GM12891 (cell line): ENCODE measurements at regions not wholly inside any gene's neighbourhood (a gene's known extent, or its start where the extent isn't known, plus 50 kb on each side); places are given as distances from the start of the nearest gene placed in this dataset.
"Not testable (repeated sequence)": the region's sequence is repeated elsewhere in the genome, so short reads cannot be mapped to it uniquely, and the experiment has no call there.

Source experiments
- DNase-seq: peaks from one replicate; pipeline ENCODE4 v3.0.0; 2011; ENCODE audit warnings: low spot score; ENCODE audit not compliant: insufficient read length
- FAIRE-seq: peaks from 2 replicates; lab custom pipeline; 2011; peaks lifted over from hg19 to GRCh38; lab: Jason Lieb, UNC
- PAX5 ChIP-seq: IDR thresholded peaks from 2 replicates; pipeline ENCODE4 v1.6.1; 2011; ENCODE audit warnings: low read length, moderate library complexity, mild to moderate bottlenecking; ENCODE audit not compliant: insufficient read depth, severe bottlenecking
- POLR2A ChIP-seq: IDR thresholded peaks from 2 replicates; pipeline ENCODE4 v1.6.1; 2011; ENCODE audit warnings: low read depth, low read length, control low read depth
- POLR2AphosphoS5 ChIP-seq: IDR thresholded peaks from 2 replicates; pipeline ENCODE4 v1.6.1; 2011; ENCODE audit warnings: low read depth, low read length, control low read depth
- POU2F2 ChIP-seq: IDR thresholded peaks from 2 replicates; pipeline ENCODE4 v1.6.1; 2011; ENCODE audit warnings: low read depth, mild to moderate bottlenecking, control low read depth, low read length, moderate library complexity
- SPI1 ChIP-seq: IDR thresholded peaks from 2 replicates; pipeline ENCODE4 v1.6.1; 2011; ENCODE audit warnings: low read depth, low read length, control low read depth
- TAF1 ChIP-seq: IDR thresholded peaks from 2 replicates; pipeline ENCODE4 v1.6.1; 2011; ENCODE audit warnings: low read depth, low read length, control low read depth

GRCh38 chr9:78967596-78968217 is 604.1 kb upstream of the TLE4 start:
- FAIRE-seq (no peak), DNase-seq (no peak)
- TF ChIP-seq POLR2AphosphoS5, result no peak
- TF ChIP-seq POU2F2, result no peak
- no peak for TF ChIP-seq PAX5
- no peak for TF ChIP-seq SPI1
- no peak for TF ChIP-seq POLR2A
- no peak for TF ChIP-seq TAF1

DNA sequence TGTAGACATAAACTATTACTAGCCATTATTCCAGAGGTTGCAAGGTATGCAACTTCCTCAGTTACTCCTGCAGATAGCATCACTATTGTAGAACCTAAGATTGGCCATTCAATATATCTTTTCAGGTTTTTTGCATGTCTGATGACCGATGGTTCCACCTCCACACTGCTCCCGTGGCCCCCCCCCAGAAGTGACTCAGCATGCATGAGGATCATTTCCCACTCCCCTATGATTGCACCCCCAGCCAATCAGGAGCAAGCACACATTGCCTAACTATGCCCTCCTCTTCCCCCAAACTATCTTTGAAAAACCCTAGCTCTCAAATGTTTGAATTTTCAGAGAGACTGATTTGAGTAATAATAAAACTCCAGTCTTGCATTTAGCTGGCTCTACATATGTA is 601.4 kb upstream of the TLE4 start:
- FAIRE-seq (no peak), DNase-seq (no peak)
- TF ChIP-seq POLR2A (no peak), POLR2AphosphoS5 (no peak), TAF1 (no peak), POU2F2 (no peak)

- FAIRE-seq (no peak), DNase-seq (no peak)
- TF ChIP-seq POU2F2 (no peak), TAF1 (no peak), PAX5 (no peak), POLR2AphosphoS5 (no peak), POLR2A (no peak), SPI1 (no peak)
Measured at GRCh38 chr9:78971540-78971939, 600.2 kb upstream of the TLE4 start.

GRCh38 chr9:78972303-78972999 is 599.3 kb upstream of the TLE4 start:
- FAIRE-seq (no peak), DNase-seq (no peak)
- TF ChIP-seq POLR2A (no peak), PAX5 (no peak), SPI1 (no peak), TAF1 (no peak), POLR2AphosphoS5 (no peak)

- no peak for DNase-seq
- TF ChIP-seq POLR2AphosphoS5 (no peak), POLR2A (no peak), TAF1 (no peak), SPI1 (no peak)
- no peak for FAIRE-seq
Measured at GRCh38 chr9:78973907-78974306, 597.9 kb upstream of the TLE4 start.

DNA sequence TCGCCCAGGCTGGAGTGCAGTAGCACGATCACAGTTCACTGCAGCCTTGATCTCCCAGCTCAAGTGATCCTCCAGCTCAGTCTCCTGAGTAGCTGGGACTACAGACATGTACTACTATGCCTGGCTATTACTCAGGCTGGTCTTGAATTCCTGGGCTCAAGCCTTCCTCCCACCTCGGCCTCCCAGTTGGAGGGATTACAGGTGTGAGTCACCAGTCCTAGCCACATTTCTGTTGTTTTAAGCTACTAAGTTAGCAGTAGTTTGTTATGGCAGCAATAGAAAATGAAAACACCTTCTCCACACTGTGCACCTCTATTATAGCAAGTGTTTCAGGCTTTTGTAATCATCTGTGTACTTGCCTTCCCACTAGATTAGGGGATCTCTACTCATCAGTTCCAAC is 588.9 kb upstream of the TLE4 start:
- DNase-seq (no peak), FAIRE-seq (no peak)

DNA sequence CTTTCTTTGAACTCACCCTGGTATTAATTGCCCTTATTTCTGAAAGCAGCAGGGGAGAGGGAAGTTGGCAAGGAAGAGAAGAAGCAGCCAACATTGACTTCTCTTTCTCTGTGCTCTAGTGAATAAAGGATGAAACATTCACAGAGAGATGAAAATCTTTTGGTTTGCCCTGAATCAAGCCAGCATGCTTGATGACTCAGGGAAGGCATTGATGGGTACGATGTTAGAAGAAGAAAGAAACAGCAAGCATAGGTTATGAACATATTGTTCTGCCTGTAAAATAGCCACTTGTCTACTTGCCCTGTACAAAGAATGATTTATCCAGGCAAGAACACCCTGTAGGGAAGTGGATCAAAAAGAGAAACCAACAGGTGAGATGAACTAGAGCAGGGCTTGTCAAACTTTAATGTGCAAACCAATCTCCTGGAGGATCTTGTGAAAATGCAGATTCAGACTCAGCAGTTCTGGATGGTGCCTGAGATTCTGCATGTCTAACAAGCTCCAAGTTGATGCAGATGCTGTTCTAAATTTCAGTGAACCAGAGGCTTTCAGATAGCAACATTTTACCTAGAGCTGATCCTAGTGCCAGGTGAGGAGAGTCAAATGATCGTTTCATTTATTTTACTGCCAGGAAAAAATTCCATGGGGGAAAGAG is 586.6 kb upstream of the TLE4 start:
- FAIRE-seq, result no peak
- TF ChIP-seq TAF1 (no peak), POU2F2 (no peak), POLR2AphosphoS5 (no peak), POLR2A (no peak), SPI1 (no peak), PAX5 (no peak)
- DNase-seq, result no peak

More for the DNA sequence above, 588.9 kb upstream of the TLE4 start:
- no peak for TF ChIP-seq POU2F2
- TF ChIP-seq TAF1, result no peak
- TF ChIP-seq POLR2AphosphoS5, result no peak
- TF ChIP-seq POLR2A, result no peak
- no peak for TF ChIP-seq SPI1
- TF ChIP-seq PAX5, result no peak

DNA sequence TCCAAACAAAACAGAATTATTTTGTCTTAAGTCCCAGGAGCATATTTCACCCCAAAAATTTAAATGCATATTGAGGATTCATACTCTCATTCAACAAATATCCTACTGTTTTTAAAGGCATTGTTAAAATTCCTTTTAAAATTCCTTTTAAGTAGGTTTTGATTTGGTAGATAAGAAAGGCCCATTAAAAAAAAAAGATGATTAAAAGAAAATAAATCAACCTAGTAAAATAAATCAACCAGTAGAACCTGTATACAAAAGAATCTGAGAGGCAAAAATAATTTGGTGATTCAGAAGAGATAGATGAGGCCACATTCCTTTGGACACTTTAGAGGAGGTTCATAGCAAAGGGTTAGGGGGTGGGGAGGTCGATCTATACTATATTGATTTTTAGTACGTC is 585.3 kb upstream of the TLE4 start:
- FAIRE-seq (no peak), DNase-seq (no peak)
- TF ChIP-seq POU2F2, result no peak
- no peak for TF ChIP-seq POLR2A
- TF ChIP-seq SPI1, result no peak
- TF ChIP-seq PAX5, result no peak
- TF ChIP-seq TAF1, result no peak
- TF ChIP-seq POLR2AphosphoS5, result no peak

DNA sequence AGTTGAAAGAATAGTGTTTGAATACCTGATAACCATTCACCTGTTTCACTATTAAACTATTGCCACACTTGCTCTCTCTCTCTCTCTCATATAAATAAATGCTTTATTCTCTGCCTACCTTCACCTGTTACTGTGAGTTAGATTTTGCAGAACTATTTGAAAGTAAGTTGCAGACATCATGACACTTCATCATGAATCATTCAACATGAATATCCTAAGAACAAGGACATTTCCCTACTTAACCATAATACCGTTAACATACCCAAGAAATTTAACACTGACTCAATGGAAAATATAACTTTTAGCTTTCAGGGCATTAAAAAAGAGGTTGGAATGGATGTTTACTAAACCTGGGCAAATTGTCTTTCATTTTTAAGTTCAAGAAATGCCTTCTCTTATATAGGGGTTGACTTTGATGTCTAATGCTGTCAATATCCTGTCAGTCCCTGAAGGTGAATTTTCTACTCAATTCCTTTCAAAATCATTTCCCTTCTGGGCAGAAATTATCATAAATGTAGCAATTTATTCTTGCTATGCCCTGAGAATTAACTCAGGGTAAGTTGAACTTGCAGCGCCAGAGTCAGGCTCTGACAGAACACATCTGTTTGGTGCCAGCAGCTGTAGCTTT is 582.6 kb upstream of the TLE4 start:
- no peak for TF ChIP-seq SPI1
- TF ChIP-seq POLR2AphosphoS5, result no peak
- DNase-seq, result no peak
- no peak for FAIRE-seq

DNA sequence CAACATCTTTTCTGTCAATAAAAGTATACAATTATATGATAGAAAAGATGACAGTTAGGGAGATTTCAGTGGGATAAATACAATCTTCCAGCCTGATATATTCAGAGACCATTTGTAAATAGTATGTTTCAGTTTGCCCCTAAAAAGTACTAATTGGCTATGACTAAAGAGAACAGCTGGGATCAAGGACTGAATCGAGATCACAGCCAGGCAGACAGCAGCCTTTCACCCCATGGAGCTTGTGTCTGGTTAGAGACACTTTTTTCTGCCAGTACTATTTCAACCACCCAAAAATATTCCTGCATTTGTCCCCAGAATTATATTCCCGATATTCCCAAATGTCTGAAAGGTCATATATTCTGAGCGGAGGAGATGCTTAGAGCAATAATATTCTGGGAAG is 577.3 kb upstream of the TLE4 start:
- TF ChIP-seq PAX5, result no peak
- TF ChIP-seq POU2F2, result no peak
- no peak for TF ChIP-seq SPI1
- TF ChIP-seq POLR2AphosphoS5, result no peak
- TF ChIP-seq POLR2A, result no peak
- TF ChIP-seq TAF1, result no peak
- FAIRE-seq (no peak), DNase-seq (no peak)

DNA sequence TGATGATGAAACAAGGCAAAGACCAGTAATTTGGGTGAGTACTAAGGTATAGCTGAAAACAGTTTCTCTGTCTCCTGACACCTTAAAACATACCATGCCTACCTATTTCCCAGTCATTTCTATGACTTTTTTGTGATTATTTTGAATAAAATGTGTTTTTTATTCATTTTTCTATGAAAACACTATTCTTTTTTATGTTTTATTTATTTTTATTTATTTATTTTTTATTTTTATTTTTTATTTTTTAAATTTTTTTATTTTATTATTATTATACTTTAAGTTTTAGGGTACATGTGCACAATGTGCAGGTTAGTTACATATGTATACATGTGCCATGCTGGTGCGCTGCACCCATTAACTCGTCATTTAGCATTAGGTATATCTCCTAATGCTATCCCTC is 576.8 kb upstream of the TLE4 start:
- not testable (repeated sequence) for DNase-seq, FAIRE-seq
